Right lung (tissue), 2 donors: ENCODE measurements at regions not wholly inside any gene's neighbourhood (a gene's known extent, or its start where the extent isn't known, plus 50 kb on each side); places are given as distances from the start of the nearest gene placed in this dataset.

Experiments
- DNase-seq, 2 donors: peaks; one replicate each; pipeline ENCODE4 v3.0.0-alpha.2; 2013

DNA sequence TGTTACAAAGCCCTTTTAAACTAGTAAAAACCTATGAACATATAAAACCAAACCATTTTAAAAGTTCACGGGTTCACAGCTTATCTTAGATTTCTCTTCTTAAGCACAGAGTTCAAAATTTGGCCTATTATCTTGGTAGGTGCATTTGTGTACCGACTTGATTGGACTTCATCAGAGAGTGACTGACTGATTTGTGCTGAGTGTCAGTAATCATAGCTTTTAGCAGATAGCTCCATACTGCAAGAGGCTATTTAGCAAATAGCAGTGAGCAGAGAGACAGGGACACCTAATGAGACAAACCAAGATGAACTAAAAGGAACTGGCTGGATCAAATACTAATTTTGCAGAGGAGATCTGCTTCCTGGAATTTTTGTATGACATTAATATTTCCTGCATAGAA lies 274.5 kb downstream of the PRR16 start:
- DNase-seq = no peak

- no peak for DNase-seq
These were observed 276.9 kb downstream of the PRR16 start for GRCh38 chr5:120740989-120741388.

DNA sequence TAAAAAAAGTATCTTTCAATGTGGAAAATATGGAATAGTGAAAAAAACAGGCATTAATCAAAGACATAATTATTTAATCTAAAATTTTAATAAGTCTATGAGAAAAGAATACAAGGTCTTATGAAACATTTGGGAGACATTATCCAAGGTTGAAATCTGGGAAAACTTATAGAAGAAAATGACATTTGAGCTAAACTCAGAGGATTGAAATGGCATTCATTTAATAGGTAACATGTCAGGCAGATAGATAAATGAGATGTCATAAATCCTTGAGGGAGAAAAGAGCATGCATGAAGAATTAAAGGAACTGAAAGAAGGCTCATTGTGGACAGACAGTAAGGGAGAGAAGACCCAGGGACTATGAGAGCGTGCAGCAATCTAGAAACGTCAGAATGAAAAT lies 284.4 kb downstream of the PRR16 start:
- DNase-seq = no peak

GRCh38 chr5:120749737-120750136 lies 285.6 kb downstream of the PRR16 start:
- DNase-seq = no peak

GRCh38 chr5:120759587-120759986 lies 295.5 kb downstream of the PRR16 start:
- DNase-seq = no peak

DNA sequence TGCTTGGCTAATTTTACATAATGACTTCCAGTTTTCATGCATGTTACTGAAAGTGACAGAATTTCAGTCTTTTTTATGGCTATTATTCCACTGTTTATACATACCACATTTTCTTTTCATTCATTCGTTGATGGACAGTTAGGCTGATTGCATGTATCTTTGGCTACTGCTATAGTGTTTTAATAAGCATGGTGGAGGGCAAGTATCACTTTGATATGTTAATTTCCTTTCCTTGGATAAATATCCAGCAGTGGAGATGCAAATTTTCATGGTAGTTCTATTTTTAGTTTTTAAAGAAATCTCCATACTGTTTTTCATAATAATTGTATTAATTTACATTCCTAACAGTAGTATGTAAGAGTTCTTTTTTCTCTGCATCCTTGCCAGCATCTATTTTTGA lies 297.9 kb downstream of the PRR16 start:
- no peak for DNase-seq

GRCh38 chr5:120765189-120765588 lies 301.1 kb downstream of the PRR16 start:
- peak in 1 of 2 donors; percentile 7 for DNase-seq

GRCh38 chr5:120767178-120767820 lies 303.2 kb downstream of the PRR16 start:
- peak; percentile 61 to 63 for DNase-seq

- DNase-seq = no peak
These were observed 305.3 kb downstream of the PRR16 start for GRCh38 chr5:120769312-120769872.

DNA sequence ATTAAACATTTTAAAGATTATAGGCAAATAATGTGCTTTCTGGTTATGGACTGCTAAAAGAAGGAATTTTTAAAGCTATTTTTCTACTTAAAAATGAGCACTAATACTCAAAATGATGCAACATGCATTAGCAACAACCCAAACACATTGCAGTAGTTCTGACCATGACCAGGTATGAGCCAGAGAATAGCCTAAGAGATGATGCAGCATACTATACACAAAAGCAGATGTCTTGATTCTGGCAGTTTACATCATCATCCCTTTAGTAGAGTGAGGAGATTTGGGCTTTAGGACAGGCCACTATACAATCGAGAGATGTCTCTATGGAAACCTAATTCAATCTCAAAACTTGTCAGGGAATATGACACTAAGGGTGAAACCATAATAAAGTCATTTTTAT lies 307.1 kb downstream of the PRR16 start:
- DNase-seq = no peak

- DNase-seq = no peak
These were observed 314.7 kb downstream of the PRR16 start for GRCh38 chr5:120778491-120779484.

DNA sequence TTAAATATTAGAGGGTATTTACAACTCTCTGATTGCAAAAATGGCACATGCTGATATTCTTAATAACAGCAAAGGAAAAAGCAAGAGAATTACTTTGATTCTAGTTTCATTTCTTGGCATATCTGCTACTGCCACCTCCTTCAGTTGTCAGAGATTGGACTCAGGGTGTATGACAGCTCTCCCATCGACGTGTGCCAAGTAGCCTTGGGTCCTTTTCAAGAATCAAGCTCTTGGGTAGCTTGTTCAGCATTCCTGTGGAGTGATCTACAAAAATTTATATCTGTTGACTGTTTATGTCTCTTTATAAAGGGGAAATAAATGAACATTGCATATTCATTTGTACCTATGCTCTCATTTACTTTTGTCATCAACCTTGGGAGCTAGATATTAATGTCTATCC lies 315.6 kb downstream of the PRR16 start:
- DNase-seq = no peak

- no peak for DNase-seq
These were observed 324.4 kb downstream of the PRR16 start for GRCh38 chr5:120788481-120788880.

DNA sequence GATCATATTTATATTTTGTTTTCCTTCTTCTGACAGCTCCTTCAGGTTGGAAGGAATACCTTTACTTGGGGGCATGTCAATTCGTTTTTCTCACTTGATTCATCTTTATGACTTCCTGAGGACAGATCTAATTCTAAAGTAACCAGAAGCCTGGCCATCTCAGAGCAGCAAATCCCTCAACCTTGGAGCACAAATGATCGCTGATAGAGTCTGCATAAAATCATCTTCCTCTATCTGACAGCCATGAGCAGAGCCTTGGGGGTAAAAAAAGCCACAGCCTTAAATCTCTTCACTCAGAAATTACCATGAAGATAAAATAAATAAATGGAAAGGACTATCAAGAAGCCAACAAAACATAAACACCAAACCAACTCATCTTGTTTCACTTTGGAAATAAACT lies 325.8 kb downstream of the PRR16 start:
- no peak for DNase-seq

- DNase-seq = no peak
These were observed 326.2 kb downstream of the PRR16 start for GRCh38 chr5:120790339-120790738.

- no peak for DNase-seq
These were observed 328.4 kb downstream of the PRR16 start for GRCh38 chr5:120792477-120792876.

- no peak for DNase-seq
These were observed 330.0 kb downstream of the PRR16 start for GRCh38 chr5:120794121-120794520.

DNA sequence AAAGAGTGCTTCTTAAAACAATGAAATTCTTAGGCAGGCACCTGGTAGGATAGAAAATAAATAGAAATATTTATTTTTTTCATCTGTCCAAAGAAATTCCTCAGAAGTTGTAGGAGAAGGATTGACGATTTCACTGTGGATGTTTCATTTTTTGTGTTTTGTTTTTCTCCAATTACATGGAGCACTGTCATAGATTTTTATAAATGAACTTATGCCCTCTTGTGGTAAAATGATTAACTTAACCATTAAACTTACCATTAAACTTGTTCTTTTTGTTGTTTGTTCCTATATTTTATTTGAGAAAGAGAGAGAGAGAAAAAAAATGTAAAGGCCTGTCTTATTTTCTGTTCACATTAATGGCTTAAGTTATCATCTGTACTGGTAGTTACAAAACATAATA lies 339.2 kb downstream of the PRR16 start:
- DNase-seq = no peak

DNA sequence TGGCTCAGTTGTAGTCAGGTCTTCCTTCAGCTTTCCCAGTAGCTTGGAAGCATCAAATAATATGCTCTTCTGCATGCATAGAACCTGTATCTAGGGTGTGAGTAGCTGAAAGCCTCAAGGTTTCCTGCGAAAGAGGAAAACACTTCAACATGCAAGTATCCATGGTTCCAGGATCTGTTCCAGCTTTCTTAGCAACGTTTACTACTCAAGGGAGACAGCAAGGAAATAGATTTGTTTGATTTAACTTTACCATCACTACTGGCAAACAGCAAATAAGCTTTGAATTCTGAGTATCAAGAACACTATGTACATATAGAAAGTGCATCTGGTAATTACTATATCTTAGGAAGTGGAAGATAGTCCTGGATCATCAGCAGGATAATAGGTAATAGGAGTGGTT lies 341.0 kb downstream of the PRR16 start:
- no peak for DNase-seq

- peak; percentile 73 to 76 for DNase-seq
These were observed 342.1 kb downstream of the PRR16 start for GRCh38 chr5:120806202-120806601.

DNA sequence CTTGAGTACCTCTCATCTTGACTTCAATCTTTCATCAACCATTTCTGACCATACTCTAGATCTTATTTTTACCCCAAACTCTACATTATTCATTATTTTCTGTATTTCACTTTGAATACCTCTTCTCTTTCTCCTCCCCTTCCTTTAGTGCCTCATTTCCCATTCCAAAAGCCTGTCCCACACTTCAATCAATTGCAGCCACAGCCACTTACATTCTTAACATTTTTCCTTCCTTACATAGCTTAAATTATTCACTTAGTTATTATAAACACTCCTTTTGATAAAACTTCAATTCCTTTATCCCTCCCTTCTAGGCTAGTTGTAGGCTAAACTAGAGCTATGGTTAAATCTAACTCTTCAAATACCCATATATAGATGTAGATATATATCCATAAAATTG lies 344.0 kb downstream of the PRR16 start:
- no peak for DNase-seq

DNA sequence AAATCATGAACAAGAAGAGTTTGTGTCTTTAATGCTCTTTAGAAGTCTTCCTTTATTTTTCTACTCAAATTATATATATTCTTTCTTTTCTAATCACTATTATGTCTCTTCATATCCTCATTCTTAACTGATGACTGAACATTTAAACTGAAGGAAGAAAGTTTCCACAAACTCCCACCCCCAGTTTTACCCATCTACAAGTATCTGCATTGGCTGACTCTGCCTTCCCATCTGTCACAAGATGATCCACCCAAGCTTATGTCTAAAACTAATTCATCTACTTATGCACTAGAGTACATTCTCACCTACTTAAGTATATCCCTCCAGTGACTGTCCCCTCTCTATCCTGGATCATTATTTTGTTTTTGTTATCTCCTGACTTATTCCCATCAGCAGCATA lies 344.5 kb downstream of the PRR16 start:
- DNase-seq = no peak

- no peak for DNase-seq
These were observed 349.5 kb downstream of the PRR16 start for GRCh38 chr5:120813551-120813950.
